Left colon (tissue), 2 donors: ENCODE measurements at regions not wholly inside any gene's neighbourhood (a gene's known extent, or its start where the extent isn't known, plus 50 kb on each side); places are given as distances from the start of the nearest gene placed in this dataset.
A peak's percentile ranks its signal among the peaks of the same experiment; 100 is the strongest.

Source experiments
- ATAC-seq: fragments of 200-7000 bp; cut with Tn5 transposase; one replicate; pipeline ENCODE4 v1.9.1; 2020; ENCODE audit warnings: mild to moderate bottlenecking, moderate library complexity
- DNase-seq, 2 donors: peaks; one replicate each; pipeline ENCODE4 v3.0.0-alpha.2; 2020
- intact Hi-C, 2 donors: fragments of 100-400 bp; cut with DNase I in 1 of 2; cut with micrococcal nuclease in 1 of 2; formaldehyde crosslinking; loops; one replicate each; pipeline versions ENCODE4 v1.11.2 to v1.14.0; 2022; cut with DNase I, micrococcal nuclease
- donor health status: DM: no; HTN: no; CAD: no.
- donor health status: DM: yes; HTN: yes; CAD: no.

GRCh38 chr7:46545790-46546189, 624.7 kb upstream of the IGFBP3 start:
- DNase-seq = no peak
- intact Hi-C loops = no loop called here
- no peak for ATAC-seq

GRCh38 chr7:46544396-46545008, 623.4 kb upstream of the IGFBP3 start:
- intact Hi-C loops = no loop called here
- DNase-seq (no peak), ATAC-seq (no peak)

GRCh38 chr7:46542076-46542475, 621.0 kb upstream of the IGFBP3 start:
- ATAC-seq = peak; percentile 98
- intact Hi-C loops = no loop called here
- DNase-seq = no peak

GRCh38 chr7:46539892-46540483, 618.9 kb upstream of the IGFBP3 start:
- DNase-seq (no peak), ATAC-seq (no peak)
- intact Hi-C loops = no loop called here

GRCh38 chr7:46537191-46537905, 616.3 kb upstream of the IGFBP3 start:
- intact Hi-C loops = no loop called here
- ATAC-seq (no peak), DNase-seq (no peak)

- ATAC-seq (peak; percentile 98), DNase-seq (peak; percentile 33 to 60)
- intact Hi-C loops = no loop called here
Observed at GRCh38 chr7:46534664-46535588, 613.9 kb upstream of the IGFBP3 start.

- DNase-seq = no peak
- ATAC-seq = peak; percentile 5
- intact Hi-C loops = no loop called here
Observed at GRCh38 chr7:46533946-46534345, 612.9 kb upstream of the IGFBP3 start.

GRCh38 chr7:46532571-46532970, 611.5 kb upstream of the IGFBP3 start:
- ATAC-seq = no peak
- intact Hi-C loops = no loop called here
- DNase-seq = no peak

- ATAC-seq (no peak), DNase-seq (no peak)
Observed at GRCh38 chr7:46530081-46530750, 609.1 kb upstream of the IGFBP3 start.

GRCh38 chr7:46527360-46527759, 606.3 kb upstream of the IGFBP3 start:
- intact Hi-C loops = no loop called here
- ATAC-seq = no peak
- no peak for DNase-seq

More at GRCh38 chr7:46530081-46530750, 609.1 kb upstream of the IGFBP3 start:
- intact Hi-C loops = no loop called here

GRCh38 chr7:46525876-46526275, 604.8 kb upstream of the IGFBP3 start:
- intact Hi-C loops = no loop called here
- ATAC-seq (peak; percentile 53), DNase-seq (peak; percentile 38)

- DNase-seq (no peak), ATAC-seq (no peak)
- intact Hi-C loops = no loop called here
Observed at GRCh38 chr7:46524350-46524749, 603.3 kb upstream of the IGFBP3 start.

- DNase-seq = no peak
- intact Hi-C loops = no loop called here
- no peak for ATAC-seq
Observed at GRCh38 chr7:46522354-46522906, 601.4 kb upstream of the IGFBP3 start.

GRCh38 chr7:46518713-46519112, 597.6 kb upstream of the IGFBP3 start:
- no peak for ATAC-seq
- intact Hi-C loops = no loop called here

GRCh38 chr7:46515844-46516590, 594.9 kb upstream of the IGFBP3 start:
- ATAC-seq = no peak
- DNase-seq = no peak

More at GRCh38 chr7:46518713-46519112, 597.6 kb upstream of the IGFBP3 start:
- no peak for DNase-seq

GRCh38 chr7:46513447-46513848, 592.4 kb upstream of the IGFBP3 start:
- no peak for ATAC-seq
- DNase-seq = no peak
- intact Hi-C loops = no loop called here

More at GRCh38 chr7:46515844-46516590, 594.9 kb upstream of the IGFBP3 start:
- intact Hi-C loops = no loop called here

GRCh38 chr7:46512891-46513413, 591.9 kb upstream of the IGFBP3 start:
- DNase-seq (no peak), ATAC-seq (peak; percentile 45)
- intact Hi-C loops = no loop called here
